ENCODE measurements at regions not wholly inside any gene's neighbourhood (a gene's known extent, or its start where the extent isn't known, plus 50 kb on each side); places are given as distances from the start of the nearest gene placed in this dataset.

DNA sequence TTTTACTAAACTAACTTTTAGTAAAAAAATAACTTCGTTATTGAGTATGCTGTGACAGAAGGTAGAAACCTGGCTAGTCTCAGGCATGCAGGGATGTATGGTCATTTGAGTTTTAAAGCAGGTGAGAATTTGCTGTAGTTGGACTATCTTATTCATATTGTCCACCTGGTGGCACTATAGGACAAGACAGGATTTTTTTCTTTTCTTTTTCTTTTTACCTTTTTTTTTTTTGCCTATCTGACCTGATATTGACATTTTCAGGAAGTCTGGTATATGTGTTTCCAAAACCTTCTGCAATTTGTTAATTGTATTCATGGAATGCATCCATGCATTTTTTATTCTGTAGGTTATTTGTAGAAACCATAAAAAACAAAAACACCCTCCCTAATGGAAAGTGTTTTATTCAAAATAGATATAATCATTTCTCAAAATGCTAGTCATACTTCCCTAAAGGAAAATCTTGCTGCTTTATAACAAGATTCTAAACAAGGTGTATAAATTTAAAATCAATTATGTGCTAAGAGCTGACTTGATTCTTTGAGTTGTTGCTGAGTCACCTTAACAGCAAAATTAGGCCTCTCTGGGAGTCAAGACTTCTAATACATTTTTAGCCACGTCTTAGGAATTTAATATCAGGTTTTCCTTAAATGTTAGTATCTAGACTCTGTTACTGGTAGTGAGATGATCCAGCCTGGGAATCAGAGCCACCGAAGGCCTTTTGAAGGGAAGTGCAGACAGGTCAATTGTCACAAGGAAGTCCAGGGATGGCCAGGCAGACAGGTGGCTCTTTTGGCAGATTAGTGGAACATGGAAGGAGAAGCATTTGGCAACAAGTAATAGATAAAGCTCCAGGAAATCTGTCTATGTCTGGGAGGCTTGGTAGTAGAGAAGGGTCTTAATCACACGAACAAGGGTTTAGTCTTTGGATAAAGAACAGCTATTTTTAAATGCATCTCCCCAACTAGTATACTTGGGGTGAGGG lies 201.3 kb upstream of the GNPDA2 start:
- DNase-seq = peak; percentile 5 to 6

DNA sequence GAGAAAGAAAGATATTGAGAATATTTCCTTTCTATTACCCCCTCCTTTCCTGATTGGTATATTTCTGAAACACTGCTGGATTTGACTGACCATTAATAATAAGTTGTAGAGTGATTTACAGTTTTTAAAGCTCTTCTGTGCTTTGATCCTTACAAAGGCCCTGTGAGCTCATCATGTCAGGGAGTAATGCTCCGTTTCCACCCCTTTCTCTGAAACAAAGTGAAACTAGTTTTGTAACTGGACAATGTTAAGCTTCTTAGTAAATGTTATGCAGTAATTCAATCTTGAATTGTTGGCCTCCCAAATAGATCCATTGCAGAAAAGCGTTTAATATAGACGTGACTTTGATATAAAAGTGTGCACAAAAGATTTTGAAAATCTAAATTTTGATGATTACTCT lies 190.1 kb upstream of the GNPDA2 start:
- no peak for DNase-seq

DNA sequence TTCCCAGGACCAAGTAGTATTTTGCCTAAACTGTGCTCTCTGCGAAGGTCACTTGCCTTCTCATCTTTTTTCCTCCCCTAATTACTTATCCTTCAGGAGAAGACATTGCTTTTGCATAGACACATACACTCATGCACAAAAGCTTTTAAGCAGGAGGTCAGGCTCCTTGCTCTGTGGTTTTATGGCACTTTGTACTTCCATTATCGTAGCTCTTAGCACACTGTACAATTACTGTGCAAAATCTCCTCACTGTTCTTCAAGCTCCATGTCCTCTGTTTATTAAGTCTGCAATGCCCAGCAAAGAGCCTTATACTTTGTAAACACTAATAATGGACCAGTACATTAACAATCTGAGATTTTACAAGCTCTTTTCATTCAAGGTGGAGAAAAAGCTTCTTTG lies 188.4 kb upstream of the GNPDA2 start:
- DNase-seq = no peak

DNA sequence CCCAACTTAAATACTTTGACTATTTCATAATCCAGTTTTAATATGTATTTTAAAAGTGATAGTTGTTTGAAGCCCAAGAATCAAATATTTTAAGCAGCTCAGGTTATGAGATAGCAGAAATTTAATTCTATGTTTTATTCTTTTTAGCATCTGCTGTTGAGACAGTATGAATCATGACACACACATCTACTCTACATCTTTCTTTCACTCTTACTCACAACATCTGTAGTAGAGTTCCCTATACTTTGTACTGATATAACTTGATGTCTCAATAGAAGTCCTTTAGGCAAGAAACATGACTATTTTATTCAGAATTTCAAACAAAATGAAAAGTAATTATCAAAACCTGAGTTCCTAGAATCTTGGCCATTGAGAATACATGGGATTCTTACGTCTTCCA lies 187.9 kb upstream of the GNPDA2 start:
- no peak for DNase-seq

DNA sequence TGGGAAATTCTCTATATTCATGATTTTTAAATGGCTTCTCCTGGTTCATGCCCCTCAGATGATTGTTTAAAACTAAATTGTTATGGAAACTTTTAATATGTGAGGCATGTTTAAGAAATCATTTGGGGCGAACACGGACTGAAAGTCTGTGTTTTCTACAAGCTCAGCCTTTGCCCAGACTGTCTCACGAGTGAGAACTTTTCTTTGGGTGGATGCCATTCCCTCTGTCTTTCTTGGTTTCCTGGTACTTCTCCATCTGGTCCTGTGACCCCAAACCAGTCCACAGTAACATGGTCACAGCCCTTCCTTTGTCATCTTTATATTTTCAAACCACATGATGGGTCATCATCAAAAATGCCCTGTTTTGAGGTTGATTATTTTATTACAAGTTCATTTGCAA lies 186.6 kb upstream of the GNPDA2 start:
- DNase-seq = no peak

DNA sequence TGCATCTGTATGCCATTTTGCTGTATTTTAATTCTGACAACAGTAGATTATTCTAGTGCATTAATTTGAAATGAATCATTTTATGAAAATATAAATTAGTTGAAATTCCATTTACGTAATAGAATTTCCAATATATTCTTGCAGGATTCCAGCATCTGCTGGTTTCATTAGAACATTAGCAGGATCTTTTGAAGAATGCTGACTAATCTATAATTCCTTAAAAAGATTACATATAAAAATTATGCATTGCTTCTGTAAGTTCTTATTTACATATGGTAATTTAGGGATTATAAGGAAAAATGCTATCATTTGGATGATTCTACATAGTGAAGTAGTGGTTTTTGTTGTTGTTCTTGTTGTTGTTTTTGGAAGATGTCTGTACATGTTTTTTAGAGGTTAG lies 182.2 kb upstream of the GNPDA2 start:
- DNase-seq = no peak

DNA sequence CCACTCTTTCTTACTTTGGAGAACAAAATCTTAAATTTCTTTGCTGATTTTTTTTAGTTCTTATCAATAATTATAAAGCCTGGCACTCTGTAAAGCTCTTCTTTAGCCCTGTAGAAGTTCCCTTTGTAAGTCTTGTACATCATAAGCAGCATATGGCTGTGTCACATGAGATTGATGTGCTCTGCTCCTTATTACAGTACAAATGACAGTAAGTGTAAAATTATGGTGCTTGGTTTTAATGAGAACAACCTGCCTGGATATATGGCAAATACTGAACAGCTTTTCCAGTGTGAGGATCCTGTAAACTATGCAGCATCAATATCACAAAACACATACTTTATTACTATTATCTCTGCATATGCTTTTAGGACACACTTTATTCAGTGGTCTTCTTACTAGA lies 145.9 kb upstream of the GNPDA2 start:
- no peak for DNase-seq

DNA sequence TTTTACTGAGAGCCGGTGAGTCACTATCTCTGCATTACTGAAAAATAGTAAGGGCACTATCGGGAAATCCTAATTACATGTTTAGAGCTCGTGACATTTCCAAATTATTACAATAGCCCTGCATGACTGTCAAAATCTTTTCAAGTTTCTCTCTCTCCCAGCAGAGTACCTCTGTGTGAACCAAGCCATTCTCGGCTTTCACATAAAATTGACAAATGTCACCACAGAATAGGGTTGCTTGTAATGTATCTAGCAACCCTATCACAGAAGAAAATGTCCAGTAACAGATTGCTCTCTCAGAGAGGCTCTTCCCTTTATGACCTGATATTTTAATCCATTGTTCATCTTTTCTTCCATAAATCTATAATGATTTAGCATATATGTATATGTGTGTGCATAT lies 144.8 kb upstream of the GNPDA2 start:
- DNase-seq = no peak

DNA sequence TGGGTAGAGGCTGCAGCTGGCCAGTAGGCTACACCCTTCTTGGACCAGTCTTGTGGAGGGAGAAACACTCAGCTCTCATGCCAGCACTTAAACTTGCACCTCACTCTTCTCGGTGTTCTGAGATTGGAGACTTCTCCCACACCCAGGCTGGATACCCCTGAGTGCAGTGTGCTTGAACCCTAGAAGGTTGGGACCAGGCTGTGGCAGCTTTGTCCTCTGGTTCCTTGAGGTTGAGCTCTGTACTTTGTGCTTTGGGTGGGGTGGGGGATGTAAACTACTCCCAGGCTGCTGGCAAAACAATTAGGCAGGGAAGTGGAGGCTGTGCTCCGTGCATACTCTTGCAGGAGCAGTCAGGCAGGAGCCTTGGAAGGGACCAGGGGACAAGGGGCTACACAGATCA lies 143.6 kb upstream of the GNPDA2 start:
- no peak for DNase-seq

DNA sequence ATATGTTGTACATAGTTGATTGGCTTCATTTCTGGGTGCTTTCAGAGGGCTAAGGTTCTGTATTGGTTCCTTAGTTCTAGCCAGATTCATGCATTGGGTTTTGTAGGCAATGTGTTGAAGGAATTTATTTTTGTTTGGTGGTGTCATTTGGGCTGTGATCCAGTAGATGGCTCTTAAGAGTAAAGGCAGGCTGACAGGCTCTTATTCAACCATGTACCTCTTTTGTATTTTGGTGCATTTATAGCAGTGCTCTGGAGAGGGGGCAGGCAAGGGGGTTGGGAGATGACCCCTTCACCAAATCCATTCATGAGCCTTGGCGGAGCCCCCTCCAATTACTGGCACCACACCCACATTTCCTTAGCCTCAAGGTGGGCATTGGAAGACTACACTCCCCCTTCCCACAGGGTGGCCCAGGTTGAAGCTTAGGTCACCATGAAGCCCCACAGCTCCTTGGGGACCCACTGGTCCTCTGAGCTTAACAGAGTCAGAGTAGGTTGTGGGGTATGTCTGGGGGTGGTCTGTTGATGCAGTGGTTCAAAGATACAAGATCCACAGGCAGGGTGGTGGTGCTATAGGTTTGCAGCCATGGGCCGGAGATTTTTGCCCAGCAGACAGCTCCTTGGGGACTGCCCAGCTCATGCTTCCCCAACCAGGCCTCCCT lies 143.0 kb upstream of the GNPDA2 start:
- no peak for DNase-seq

DNA sequence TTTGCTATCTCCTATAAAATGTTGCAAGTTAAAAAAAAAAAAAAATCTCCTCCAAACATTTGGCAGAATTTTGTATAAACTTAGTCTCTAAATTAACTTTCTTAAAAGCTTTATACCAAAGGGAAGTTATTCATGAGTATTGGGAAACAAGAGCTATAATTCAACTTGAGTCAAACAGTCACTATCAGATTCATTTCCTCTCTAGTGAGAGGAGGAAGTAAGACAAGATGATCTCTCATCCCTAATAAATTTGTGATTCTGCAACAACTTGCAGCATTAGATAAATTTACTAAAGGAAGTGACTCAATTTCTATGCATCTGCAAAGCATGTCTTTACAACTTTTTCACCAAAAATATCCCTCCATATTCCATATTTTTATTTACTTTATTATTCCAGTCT lies 135.4 kb upstream of the GNPDA2 start:
- no peak for DNase-seq

DNA sequence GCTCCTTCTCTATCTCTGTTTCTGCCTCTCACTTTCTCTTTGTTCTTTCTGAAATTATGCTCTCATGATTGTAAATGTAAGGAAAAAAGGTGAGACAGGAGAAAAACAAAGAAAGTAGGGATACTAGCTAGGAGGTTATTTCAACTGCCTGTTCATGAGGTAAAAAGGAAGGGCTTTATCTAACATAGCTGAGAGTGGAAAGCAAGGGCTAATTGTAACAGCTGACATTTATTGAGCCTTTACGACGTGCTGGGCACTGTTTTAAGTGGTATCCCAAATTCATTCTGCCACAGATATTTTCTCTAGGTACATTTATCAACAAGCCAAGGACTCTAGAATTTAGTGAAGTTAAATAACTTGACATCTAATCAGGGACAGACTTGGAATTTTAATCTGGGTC lies 133.1 kb upstream of the GNPDA2 start:
- DNase-seq = no peak

DNA sequence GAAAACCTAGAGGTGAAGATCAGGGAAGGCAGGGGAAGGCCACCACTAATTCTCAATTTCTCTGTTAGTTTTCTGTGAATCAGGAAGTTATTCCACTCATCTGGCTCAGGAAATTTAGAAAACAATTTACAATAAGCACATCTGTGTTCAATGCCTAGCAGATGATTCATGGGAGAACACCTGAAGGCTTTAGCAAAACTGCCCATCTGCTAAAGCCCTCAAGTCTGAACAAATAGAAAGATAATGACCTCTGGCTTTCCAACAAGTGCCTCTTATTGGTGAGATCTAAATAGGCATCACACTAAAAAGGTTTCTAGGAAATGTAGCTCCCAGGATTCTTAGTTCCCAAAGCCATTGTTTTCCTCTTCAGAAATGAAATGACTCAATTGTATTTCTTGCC lies 122.1 kb upstream of the GNPDA2 start:
- DNase-seq = no peak

DNA sequence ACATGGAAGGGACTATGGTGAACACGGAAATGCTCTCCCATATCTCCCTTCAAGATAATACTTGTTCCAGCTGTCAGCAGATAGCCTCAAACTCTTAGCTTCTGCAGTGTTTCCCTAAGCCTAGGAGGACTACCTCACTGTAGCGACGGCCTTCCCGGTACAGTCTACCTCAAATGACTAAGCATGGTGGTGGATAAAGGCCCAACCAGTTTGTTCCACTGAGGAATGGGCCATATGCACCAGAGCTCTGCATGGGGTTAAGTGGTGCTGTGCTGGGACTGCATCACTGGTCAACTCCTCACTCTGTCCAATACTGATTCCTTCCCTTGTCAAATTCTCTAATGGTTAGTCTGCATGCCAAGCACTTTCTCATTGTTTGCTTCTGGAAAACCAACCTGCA lies 119.6 kb upstream of the GNPDA2 start:
- DNase-seq = no peak

DNA sequence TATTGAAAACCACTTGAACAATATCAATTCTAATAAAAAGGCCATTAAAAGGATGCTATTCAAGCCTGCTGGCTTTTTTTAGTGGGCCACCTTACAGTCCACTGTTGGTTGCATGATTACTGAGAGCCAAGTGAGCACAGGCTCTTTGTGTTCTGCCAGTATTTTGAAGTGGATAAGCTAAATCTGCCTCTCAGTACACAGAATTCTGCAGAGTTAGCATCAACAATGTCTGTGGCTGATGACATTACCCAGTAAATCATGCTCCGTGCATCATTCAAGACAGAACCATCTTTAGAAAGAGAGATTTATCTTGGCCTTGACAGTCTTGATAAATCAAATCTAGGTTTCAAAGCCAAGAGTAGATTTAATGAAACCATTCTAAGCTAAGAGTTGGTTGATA lies 119.0 kb upstream of the GNPDA2 start:
- DNase-seq = no peak

DNA sequence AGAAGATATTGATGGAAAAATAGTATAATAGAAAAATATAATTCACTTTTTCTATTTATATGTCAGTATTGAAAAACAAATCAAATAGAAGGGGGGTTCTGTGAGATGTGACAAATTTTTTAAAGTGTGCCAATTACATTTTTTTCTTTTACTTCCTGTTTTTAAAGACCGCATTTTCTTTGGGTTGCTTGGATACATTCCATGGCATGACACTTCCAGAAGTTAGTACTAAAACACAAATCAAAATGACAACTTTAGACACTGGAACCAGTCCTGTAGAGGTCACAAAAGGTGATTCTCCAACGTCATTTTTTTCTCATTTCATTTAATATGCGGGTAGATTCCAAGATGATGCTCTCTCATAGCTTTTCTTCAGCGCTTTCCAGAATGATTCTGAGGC lies 116.2 kb upstream of the GNPDA2 start:
- DNase-seq = no peak

DNA sequence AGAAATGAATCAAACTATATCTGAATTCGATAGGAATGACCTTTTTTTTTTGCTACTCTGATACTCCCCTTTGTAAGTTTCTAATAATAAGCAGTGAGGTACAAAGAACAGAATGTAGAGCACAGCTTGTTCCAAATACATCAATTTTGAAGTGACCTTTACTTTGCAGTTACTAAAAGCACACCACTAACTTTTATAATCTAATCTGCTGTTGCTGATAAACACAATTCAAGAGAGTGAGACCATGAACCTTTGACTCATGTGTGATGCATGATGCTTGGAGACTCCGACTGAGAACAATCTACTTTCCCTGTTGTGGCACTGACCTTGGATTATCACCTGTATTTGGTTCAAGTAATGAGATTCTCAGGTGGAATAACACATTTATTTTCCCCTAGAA lies 91.6 kb upstream of the GNPDA2 start:
- DNase-seq = no peak

DNA sequence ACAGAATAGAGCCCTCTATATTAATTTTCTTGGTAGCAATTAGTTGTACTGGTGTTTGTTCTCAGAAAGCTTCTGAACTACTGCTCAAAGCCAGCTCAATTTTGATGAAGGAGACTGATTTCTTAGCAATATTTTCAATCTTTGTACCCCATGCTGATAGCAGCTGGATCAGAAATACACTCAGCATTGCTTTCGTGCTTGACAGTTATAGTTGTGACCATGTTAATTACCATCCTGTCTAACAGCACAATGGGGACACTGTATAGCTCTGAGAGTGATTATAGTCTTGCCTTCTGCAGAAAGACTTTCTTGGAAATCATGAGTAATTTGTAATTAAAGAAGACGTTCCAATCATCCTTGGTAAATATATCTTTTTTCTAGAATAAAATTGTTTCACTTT lies 79.7 kb upstream of the GNPDA2 start:
- no peak for DNase-seq

DNA sequence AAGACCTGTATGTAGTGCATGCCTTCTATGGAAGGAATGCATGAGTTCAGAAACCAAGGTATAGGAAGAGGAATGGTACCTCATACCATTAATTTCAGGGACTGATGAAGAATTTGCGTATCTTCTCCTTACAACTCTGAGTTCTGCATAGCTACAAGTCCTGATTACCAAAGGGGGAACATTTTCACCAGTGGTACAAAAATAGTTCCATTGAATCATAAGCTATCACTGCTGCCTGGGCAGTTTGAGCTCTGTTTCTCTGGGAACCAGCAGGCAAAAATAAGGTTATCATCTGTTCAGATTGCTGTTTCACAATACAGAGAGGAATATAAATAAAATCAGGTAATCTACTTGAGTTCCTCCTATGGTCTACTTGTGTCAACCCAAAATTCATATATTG lies 77.9 kb upstream of the GNPDA2 start:
- no peak for DNase-seq

DNA sequence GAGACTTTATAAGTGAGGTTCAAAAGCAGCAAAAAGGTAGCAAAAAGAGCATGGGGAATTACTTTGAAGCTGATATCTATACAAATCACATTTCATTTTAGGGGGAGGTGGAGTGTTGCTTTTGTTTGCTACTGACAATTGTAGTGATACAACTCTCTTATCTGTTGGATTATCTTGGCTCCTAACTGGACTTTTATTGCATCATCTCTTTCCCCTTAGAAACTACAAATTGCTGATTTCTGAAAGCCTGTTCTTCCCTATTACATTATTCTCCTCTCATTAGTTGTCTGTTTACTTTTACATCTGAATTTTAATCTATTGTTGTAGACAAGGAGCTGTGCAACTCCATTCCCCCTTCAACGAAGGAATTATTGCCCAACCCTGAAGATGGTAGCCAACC lies 75.0 kb upstream of the GNPDA2 start:
- DNase-seq = no peak

DNA sequence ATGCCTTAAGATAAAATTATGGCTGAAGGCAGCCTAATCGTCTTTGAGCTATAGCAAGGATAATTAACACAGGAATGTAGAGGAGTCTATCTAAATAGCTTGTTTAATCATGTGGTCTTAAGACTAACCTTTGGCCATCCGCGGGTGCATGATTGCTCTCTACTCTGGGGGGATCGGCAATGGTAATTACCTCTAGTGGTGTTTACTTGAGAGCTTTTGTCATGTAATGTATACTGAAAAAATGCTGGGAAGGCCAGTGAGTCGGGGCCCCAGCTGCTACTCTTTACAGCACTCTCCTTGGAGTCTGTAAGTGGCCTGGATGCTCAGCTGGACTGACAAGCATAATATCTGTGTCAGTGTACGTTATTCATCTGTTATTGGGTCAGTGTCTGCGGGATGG lies 65.5 kb upstream of the GNPDA2 start:
- DNase-seq = no peak

DNA sequence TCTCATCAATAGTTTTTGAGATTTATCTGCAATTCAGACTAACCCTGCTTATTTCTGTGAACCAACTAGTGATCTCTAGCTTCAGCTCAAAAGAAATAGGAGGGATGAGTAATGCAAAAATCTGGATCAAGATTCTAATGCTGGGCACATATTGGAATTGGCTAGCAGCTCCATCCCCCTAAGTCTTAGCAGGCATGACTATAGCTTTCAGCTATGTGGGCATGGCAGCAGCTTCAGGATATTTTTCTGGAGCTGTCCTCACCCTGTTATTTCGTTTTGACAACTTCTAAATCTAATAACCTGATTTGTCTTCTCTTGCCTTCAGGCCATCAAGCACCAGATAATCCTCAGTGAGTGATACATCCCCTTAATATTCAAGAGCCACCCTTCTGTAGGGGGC lies 50.8 kb upstream of the GNPDA2 start:
- DNase-seq = no peak
